22Rv1 (cell line): ENCODE measurements at regions not wholly inside any gene's neighbourhood (a gene's known extent, or its start where the extent isn't known, plus 50 kb on each side); places are given as distances from the start of the nearest gene placed in this dataset.

ENCODE experiments used
- ZFX ChIP-seq: fragments of 450-650 bp; IDR thresholded peaks from 2 replicates; pipeline ENCODE4 v1.6.1; 2017; ENCODE audit warnings: antibody characterized with exemption, borderline replicate concordance
- TF ChIP-seq, protein P1 (sequence below): fragments of 450-650 bp; IDR thresholded peaks from 2 replicates; pipeline ENCODE4 v1.5.1; 2017; ENCODE audit warnings: mild to moderate bottlenecking

DNA sequence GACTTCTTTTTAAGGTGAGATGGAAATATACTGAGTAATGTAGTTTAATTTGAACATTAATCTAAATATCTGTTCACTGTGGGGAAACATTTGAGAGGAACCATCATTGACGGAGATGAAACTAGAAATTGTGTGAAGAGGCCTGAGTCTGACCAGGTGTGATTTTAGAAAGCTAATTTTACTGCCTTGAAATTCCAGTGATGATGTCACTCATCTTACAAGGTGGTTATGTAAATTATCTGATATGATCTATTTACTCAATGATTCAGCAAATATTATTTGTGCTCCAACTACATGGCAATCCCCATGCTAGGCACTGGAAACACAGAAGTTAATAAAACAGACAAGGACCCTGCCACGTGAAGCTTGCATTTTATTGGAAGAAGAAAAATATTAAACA, 435.7 kb upstream of the DCN start:
- TF ChIP-seq, protein P1, sequence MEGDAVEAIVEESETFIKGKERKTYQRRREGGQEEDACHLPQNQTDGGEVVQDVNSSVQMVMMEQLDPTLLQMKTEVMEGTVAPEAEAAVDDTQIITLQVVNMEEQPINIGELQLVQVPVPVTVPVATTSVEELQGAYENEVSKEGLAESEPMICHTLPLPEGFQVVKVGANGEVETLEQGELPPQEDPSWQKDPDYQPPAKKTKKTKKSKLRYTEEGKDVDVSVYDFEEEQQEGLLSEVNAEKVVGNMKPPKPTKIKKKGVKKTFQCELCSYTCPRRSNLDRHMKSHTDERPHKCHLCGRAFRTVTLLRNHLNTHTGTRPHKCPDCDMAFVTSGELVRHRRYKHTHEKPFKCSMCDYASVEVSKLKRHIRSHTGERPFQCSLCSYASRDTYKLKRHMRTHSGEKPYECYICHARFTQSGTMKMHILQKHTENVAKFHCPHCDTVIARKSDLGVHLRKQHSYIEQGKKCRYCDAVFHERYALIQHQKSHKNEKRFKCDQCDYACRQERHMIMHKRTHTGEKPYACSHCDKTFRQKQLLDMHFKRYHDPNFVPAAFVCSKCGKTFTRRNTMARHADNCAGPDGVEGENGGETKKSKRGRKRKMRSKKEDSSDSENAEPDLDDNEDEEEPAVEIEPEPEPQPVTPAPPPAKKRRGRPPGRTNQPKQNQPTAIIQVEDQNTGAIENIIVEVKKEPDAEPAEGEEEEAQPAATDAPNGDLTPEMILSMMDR = no peak
- no peak for TF ChIP-seq ZFX
